Right atrium auricular region (tissue), 2 donors: ENCODE measurements at regions not wholly inside any gene's neighbourhood (a gene's known extent, or its start where the extent isn't known, plus 50 kb on each side); places are given as distances from the start of the nearest gene placed in this dataset.

Source experiments
- DNase-seq: peaks from one replicate; pipeline ENCODE4 v3.0.0-alpha.2; 2019; ENCODE audit warnings: low spot score
- H3K27ac ChIP-seq, 2 donors: fragments of 200-600 bp; sonication (generic); 1 replicate in 1 of 2; 2 replicates in 1 of 2; pipeline ENCODE4 v1.5.1; 2016 to 2019
- H3K27me3 ChIP-seq, 2 donors: fragments of 200-600 bp; sonication (generic); one replicate each; pipeline versions ENCODE4 v1.5.1 to v1.6.0; 2017 to 2019
- H3K36me3 ChIP-seq: fragments of 200-600 bp; sonication (generic); one replicate; pipeline ENCODE4 v1.5.1; 2016
- H3K4me1 ChIP-seq, 2 donors: fragments of 200-600 bp; sonication (generic); one replicate each; pipeline versions ENCODE4 v1.5.1 to v1.6.0; 2017 to 2019
- H3K4me3 ChIP-seq, 2 donors: fragments of 200-600 bp; sonication (generic); 1 replicate in 1 of 2; 2 replicates in 1 of 2; pipeline ENCODE4 v1.5.1; 2017 to 2019; ENCODE audit warnings: mild to moderate bottlenecking in 1 of 2, moderate library complexity in 1 of 2
- H3K9me3 ChIP-seq, 2 donors: fragments of 200-600 bp; sonication (generic); one replicate each; pipeline ENCODE4 v1.5.1; 2019
- CTCF ChIP-seq, 2 donors: fragments of 200-600 bp; sonication (generic); IDR thresholded peaks; one replicate each; pipeline ENCODE4 v1.5.1; 2019; ENCODE audit warnings: antibody characterized with exemption in 2 of 2

- no peaks in the 10 kb centered on the region for H3K27me3 ChIP-seq
- H3K27ac ChIP-seq = no peak overlapping the region
- no peaks in the 10 kb centered on the region for H3K9me3 ChIP-seq
- H3K4me1 ChIP-seq = no peaks in the 10 kb centered on the region
- H3K4me3 ChIP-seq = no peak overlapping the region
- no peak for TF ChIP-seq CTCF (IDR thresholded peaks at IDR 0.05)
- no peaks in the 10 kb centered on the region for H3K36me3 ChIP-seq
- no peak for DNase-seq
These were observed 618.1 kb downstream of the SLCO4C1 start for GRCh38 chr5:101677961-101678360.

GRCh38 chr5:101676646-101677045 lies 619.4 kb downstream of the SLCO4C1 start:
- DNase-seq = no peak
- no peak for TF ChIP-seq CTCF (IDR thresholded peaks at IDR 0.05)
- no peaks in the 10 kb centered on the region for H3K9me3 ChIP-seq
- H3K27ac ChIP-seq = no peak overlapping the region
- H3K4me1 ChIP-seq = no peaks in the 10 kb centered on the region
- no peaks in the 10 kb centered on the region for H3K27me3 ChIP-seq
- H3K36me3 ChIP-seq = no peaks in the 10 kb centered on the region
- H3K4me3 ChIP-seq = no peak overlapping the region

- TF ChIP-seq CTCF (IDR thresholded peaks at IDR 0.05) = no peak
- no peak overlapping the region for H3K4me3 ChIP-seq
- no peaks in the 10 kb centered on the region for H3K4me1 ChIP-seq
- no peaks in the 10 kb centered on the region for H3K27me3 ChIP-seq
- DNase-seq = no peak
- H3K27ac ChIP-seq = no peak overlapping the region
- H3K36me3 ChIP-seq = no peaks in the 10 kb centered on the region
- no peaks in the 10 kb centered on the region for H3K9me3 ChIP-seq
These were observed 620.4 kb downstream of the SLCO4C1 start for GRCh38 chr5:101675510-101676219.

GRCh38 chr5:101673120-101673519 lies 623.0 kb downstream of the SLCO4C1 start:
- H3K36me3 ChIP-seq = no peaks in the 10 kb centered on the region
- TF ChIP-seq CTCF (IDR thresholded peaks at IDR 0.05) = no peak
- H3K9me3 ChIP-seq = no peaks in the 10 kb centered on the region
- no peak overlapping the region for H3K4me3 ChIP-seq
- H3K4me1 ChIP-seq = no peaks in the 10 kb centered on the region
- no peak for DNase-seq
- H3K27ac ChIP-seq = no peak overlapping the region
- H3K27me3 ChIP-seq = no peaks in the 10 kb centered on the region

GRCh38 chr5:101664071-101664791 lies 631.9 kb downstream of the SLCO4C1 start:
- Histone ChIP-seq H3K27me3 (no peaks in the 10 kb centered on the region), H3K27ac (no peak overlapping the region), H3K4me1 (no peaks in the 10 kb centered on the region), H3K4me3 (no peak overlapping the region), H3K36me3 (no peaks in the 10 kb centered on the region), H3K9me3 (no peaks in the 10 kb centered on the region)
- no peak for DNase-seq
- TF ChIP-seq CTCF (IDR thresholded peaks at IDR 0.05) = no peak
